Pancreas (tissue), 10 donors: ENCODE measurements at regions not wholly inside any gene's neighbourhood (a gene's known extent, or its start where the extent isn't known, plus 50 kb on each side); places are given as distances from the start of the nearest gene placed in this dataset.

Experiments
- ATAC-seq, 4 donors: fragments of 200-7000 bp; cut with Tn5 transposase; one replicate each; pipeline versions ENCODE4 v1.8.0 to v1.9.1; 2020; ENCODE audit warnings: mild to moderate bottlenecking in 4 of 4, moderate library complexity in 4 of 4
- DNase-seq, 6 donors: peaks; one replicate each; pipeline ENCODE4 v3.0.0-alpha.2; 2020
- FAIRE-seq: peaks from 2 replicates; lab custom pipeline; 2012; peaks lifted over from hg19 to GRCh38; lab: Jason Lieb, UNC
- H3K27ac ChIP-seq, 4 donors: fragments of 200-600 bp; sonication (generic); 1 replicate in 3 of 4; 2 replicates in 1 of 4; pipeline versions ENCODE4 v1.5.0 to v1.8.0; 2020
- H3K27me3 ChIP-seq, 4 donors: fragments of 200-600 bp; one replicate each; pipeline ENCODE4 v1.8.0; 2021
- H3K36me3 ChIP-seq, 3 donors: fragments of 200-600 bp; sonication (generic) in 1 of 3; one replicate each; pipeline versions ENCODE4 v1.5.0 to v1.8.0; 2020 to 2021
- H3K4me1 ChIP-seq, 3 donors: fragments of 200-600 bp; one replicate each; pipeline ENCODE4 v1.8.0; 2021
- H3K4me3 ChIP-seq, 4 donors: fragments of 200-600 bp; sonication (generic) in 2 of 4; one replicate each; pipeline versions ENCODE4 v1.5.0 to v1.8.0; 2020 to 2021
- H3K9me3 ChIP-seq, 4 donors: fragments of 200-600 bp; one replicate each; pipeline ENCODE4 v1.8.0; 2021
- WGBS, 2 donors: extraction: QIAGEN DNeasy Blood & Tissue Kit; methylation state at CpG; one replicate each; pipeline ENCODE4 v1.1.7; 2013; 5-methylcytosine and 5-hydroxymethylcytosine counted together
- intact Hi-C, 3 donors: fragments of 100-400 bp; cut with DNase I; formaldehyde crosslinking; loops; one replicate each; pipeline versions ENCODE4 v1.11.1 to v1.14.2; 2022
- TF ChIP-seq, protein P1 (sequence below), 4 donors: fragments of 200-600 bp; sonication (generic) in 3 of 4; IDR thresholded peaks; one replicate each; pipeline versions ENCODE4 v1.5.0 to v1.8.0; 2021; ENCODE audit warnings: antibody characterized with exemption in 4 of 4
- donor health status: healthy with polysubstance abuse.
- donor health status: DM: no; HTN: no; CAD: no; lungs with moderate emphysema.
- donor health status: DM: no; HTN: no; CAD: no.
- donor health status: control.
- donor health status: control.
- donor health status: Bipolar disorder and iron deficiency.
- donor health status: DM: yes; HTN: yes; CAD: no.
- donor health status: DM: no; HTN: no; CAD: no.
- donor health status: DM: no; HTN: no; CAD: no.
- donor health status: DM: yes; HTN: yes; CAD: no.

GRCh38 chr1:207214453-207214852 lies 107.0 kb upstream of the CD55 start:
- Histone ChIP-seq H3K36me3 (no peaks in the 10 kb centered on the region), H3K27me3 (no peaks in the 10 kb centered on the region), H3K9me3 (no peaks in the 10 kb centered on the region), H3K4me1 (no peaks in the 10 kb centered on the region), H3K4me3 (no peak overlapping the region), H3K27ac (no peak overlapping the region)
- DNase-seq (no peak), FAIRE-seq (no peak), ATAC-seq (no peak)
- intact Hi-C loops = no loop called here
- 82 to 88% methylated on average over 1 of the region's 1 CpG for WGBS, 2 donors
- TF ChIP-seq, protein P1, sequence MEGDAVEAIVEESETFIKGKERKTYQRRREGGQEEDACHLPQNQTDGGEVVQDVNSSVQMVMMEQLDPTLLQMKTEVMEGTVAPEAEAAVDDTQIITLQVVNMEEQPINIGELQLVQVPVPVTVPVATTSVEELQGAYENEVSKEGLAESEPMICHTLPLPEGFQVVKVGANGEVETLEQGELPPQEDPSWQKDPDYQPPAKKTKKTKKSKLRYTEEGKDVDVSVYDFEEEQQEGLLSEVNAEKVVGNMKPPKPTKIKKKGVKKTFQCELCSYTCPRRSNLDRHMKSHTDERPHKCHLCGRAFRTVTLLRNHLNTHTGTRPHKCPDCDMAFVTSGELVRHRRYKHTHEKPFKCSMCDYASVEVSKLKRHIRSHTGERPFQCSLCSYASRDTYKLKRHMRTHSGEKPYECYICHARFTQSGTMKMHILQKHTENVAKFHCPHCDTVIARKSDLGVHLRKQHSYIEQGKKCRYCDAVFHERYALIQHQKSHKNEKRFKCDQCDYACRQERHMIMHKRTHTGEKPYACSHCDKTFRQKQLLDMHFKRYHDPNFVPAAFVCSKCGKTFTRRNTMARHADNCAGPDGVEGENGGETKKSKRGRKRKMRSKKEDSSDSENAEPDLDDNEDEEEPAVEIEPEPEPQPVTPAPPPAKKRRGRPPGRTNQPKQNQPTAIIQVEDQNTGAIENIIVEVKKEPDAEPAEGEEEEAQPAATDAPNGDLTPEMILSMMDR (IDR thresholded peaks at IDR 0.05) = no peak

GRCh38 chr1:207217778-207218511 lies 103.5 kb upstream of the CD55 start:
- intact Hi-C loops = no loop called here
- ATAC-seq (no peak), DNase-seq (no peak), FAIRE-seq (no peak)
- no peaks in the 10 kb centered on the region for H3K4me1 ChIP-seq
- 67 to 72% methylated on average over 8 of the region's 8 CpGs for WGBS, 2 donors
- no peaks in the 10 kb centered on the region for H3K27me3 ChIP-seq
- no peak overlapping the region for H3K27ac ChIP-seq
- TF ChIP-seq, protein P1 (IDR thresholded peaks at IDR 0.05) = no peak
- H3K4me3 ChIP-seq = no peak overlapping the region
- H3K36me3 ChIP-seq = no peaks in the 10 kb centered on the region
- no peaks in the 10 kb centered on the region for H3K9me3 ChIP-seq

DNA sequence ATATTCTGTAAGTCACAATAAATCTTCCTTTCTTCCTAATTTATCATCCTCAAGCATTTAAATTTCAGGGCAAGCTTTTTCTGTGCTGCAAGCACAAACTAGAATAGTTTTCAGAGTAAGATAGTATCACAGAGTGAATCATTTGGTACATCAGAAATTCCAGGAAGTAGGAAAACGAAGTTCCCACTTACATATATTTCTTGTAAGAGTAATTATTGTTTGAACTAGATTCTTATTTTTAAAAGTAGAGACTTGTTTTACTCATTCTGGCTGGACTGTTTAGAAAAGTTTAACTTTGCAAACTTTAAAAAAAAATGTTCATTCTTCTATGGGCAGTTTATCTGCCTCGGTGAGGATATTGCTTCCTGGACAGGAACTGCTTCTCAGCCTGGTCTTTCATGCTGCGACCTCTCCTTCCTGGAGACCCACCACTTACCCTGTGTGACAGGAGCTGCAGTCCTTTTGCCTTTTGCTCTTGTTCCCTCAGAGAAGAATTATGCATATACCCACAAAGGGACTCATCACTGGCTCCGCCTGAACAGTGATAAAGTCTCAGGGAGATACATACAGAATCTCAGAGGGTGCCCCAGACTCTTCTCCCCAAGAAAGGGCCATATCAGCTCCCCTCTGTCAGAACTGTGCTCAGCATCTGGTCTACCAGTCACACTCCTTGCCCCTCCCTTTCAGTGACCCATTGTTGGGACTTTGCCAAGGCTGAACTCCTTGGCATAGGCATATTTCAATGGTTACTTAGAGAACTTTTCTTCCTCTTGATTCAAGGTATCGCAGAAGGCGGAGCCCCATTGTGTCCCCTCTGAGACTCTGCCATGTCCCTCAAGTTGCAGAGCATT lies 102.7 kb upstream of the CD55 start:
- FAIRE-seq = no peak
- peak in 2 of 4 donors; percentile 31 to 35 for ATAC-seq
- intact Hi-C loops = no loop called here
- TF ChIP-seq, protein P1 (IDR thresholded peaks at IDR 0.05) = no peak
- WGBS, 2 donors = 78 to 84% methylated on average over 6 of the region's 6 CpGs
- no peak overlapping the region for H3K4me3 ChIP-seq
- no peaks in the 10 kb centered on the region for H3K27me3 ChIP-seq
- no peak overlapping the region for H3K27ac ChIP-seq
- no peaks in the 10 kb centered on the region for H3K4me1 ChIP-seq
- peak in 2 of 6 donors; percentile 15 to 21 for DNase-seq
- no peaks in the 10 kb centered on the region for H3K9me3 ChIP-seq
- no peaks in the 10 kb centered on the region for H3K36me3 ChIP-seq

DNA sequence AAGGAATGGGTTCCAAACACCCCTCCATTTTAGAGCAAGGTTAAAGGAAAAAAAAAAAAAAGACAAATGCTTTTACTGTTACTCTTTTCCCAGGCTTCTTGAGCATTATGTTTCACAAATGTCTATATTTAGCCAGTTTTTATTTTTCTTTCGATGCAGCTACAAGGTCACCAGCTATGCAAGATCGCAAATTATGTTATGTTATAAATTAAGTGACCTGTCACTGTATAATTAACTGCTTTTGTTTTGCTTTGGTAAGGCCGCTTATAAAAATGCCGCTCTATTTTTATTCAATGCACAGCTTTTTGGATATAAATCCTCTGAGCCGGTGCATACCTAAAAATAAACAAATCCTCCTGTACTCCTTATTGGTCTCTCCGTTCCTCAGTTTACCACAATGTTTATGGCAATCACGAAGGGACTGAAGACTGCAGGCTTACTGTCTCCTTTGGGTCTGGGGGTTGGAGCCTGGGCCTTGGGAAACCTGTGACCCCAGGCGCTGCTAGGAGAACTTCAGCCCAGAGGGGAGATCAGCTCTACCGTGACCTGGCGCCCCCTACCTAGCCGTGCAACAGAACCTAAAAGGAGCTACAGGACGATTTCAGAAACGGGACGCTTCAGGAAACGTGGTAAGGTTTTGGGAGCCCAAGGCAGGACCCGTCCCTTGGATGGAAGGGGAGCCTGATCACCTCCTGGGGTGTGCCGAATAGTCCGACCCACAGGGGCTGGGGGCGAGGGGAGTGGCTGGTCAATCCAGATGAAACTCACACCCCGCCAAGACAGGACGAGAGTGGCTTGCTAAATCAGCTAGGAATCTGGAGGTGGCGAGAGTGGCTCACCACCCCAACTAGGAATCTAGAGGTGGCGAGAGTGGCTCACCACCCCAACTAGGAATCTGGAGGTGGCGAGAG lies 101.2 kb upstream of the CD55 start:
- no peaks in the 10 kb centered on the region for H3K9me3 ChIP-seq
- peak in 1 of 6 donors; percentile 22 for DNase-seq
- TF ChIP-seq, protein P1 (IDR thresholded peaks at IDR 0.05) = no peak
- no peak for ATAC-seq
- WGBS, 2 donors = 80 to 82% methylated on average over 24 of the region's 24 CpGs
- H3K27ac ChIP-seq = no peak overlapping the region
- intact Hi-C loops = no loop called here
- no peak for FAIRE-seq
- no peaks in the 10 kb centered on the region for H3K4me1 ChIP-seq
- H3K36me3 ChIP-seq = no peaks in the 10 kb centered on the region
- H3K4me3 ChIP-seq = no peak overlapping the region
- no peaks in the 10 kb centered on the region for H3K27me3 ChIP-seq
